HG03159 (cell line): ENCODE measurements at regions not wholly inside any gene's neighbourhood (a gene's known extent, or its start where the extent isn't known, plus 50 kb on each side); places are given as distances from the start of the nearest gene placed in this dataset.

ENCODE experiments used
- ATAC-seq: cut with Tn5 transposase; IDR thresholded peaks from one replicate; pipeline ENCODE4 v1.9.1; 2021; ENCODE audit warnings: mild to moderate bottlenecking, moderate library complexity; ENCODE audit not compliant: unreplicated experiment

- ATAC-seq, result no peak
Measured at GRCh38 chr2:120563616-120564015, 172.1 kb upstream of the GLI2 start.

- ATAC-seq, result no peak
Measured at GRCh38 chr2:120564213-120565094, 171.2 kb upstream of the GLI2 start.

- no peak for ATAC-seq
Measured at GRCh38 chr2:120565095-120565460, 170.6 kb upstream of the GLI2 start.

- no peak for ATAC-seq
Measured at GRCh38 chr2:120565929-120566328, 169.7 kb upstream of the GLI2 start.

- ATAC-seq, result no peak
Measured at GRCh38 chr2:120566331-120567035, 169.2 kb upstream of the GLI2 start.

- no peak for ATAC-seq
Measured at GRCh38 chr2:120567128-120567527, 168.5 kb upstream of the GLI2 start.

- no peak for ATAC-seq
Measured at GRCh38 chr2:120568089-120568974, 167.3 kb upstream of the GLI2 start.

- ATAC-seq, result no peak
Measured at GRCh38 chr2:120568975-120569268, 166.7 kb upstream of the GLI2 start.

- ATAC-seq, result no peak
Measured at GRCh38 chr2:120570001-120570400, 165.7 kb upstream of the GLI2 start.

- ATAC-seq, result no peak
Measured at GRCh38 chr2:120570546-120570945, 165.1 kb upstream of the GLI2 start.

- ATAC-seq, result no peak
Measured at GRCh38 chr2:120571015-120571728, 164.5 kb upstream of the GLI2 start.

- no peak for ATAC-seq
Measured at GRCh38 chr2:120572226-120572625, 163.4 kb upstream of the GLI2 start.

GRCh38 chr2:120574620-120575019 lies 161.0 kb upstream of the GLI2 start:
- no peak for ATAC-seq

GRCh38 chr2:120575966-120576365 lies 159.7 kb upstream of the GLI2 start:
- ATAC-seq, result no peak

GRCh38 chr2:120576509-120577474 lies 158.9 kb upstream of the GLI2 start:
- no peak for ATAC-seq

GRCh38 chr2:120577721-120578295 lies 157.9 kb upstream of the GLI2 start:
- ATAC-seq, result no peak

GRCh38 chr2:120578576-120579352 lies 156.9 kb upstream of the GLI2 start:
- ATAC-seq, result no peak

- no peak for ATAC-seq
Measured at GRCh38 chr2:120579916-120580685, 155.6 kb upstream of the GLI2 start.
